ENCODE measurements at regions not wholly inside any gene's neighbourhood (a gene's known extent, or its start where the extent isn't known, plus 50 kb on each side); places are given as distances from the start of the nearest gene placed in this dataset.

- no peak for DNase-seq (ENCODE audit: low read depth, low spot score)
Observed at GRCh38 chr3:187996609-187997008, 157.3 kb upstream of the LPP start.

GRCh38 chr3:187997490-187997889, 156.5 kb upstream of the LPP start:
- ATAC-seq (no peak), DNase-seq (ENCODE audit: low read depth, low spot score) (no peak)
- ChIA-PET POLR2A (no interaction called here), CTCF (no interaction called here)
- in situ Hi-C loops (cut with HindIII; ENCODE audit: low pct_unique_long_range_greater_than_20kb, low sequenced_read_pairs) (no loop called here), intact Hi-C loops (cut with micrococcal nuclease; ENCODE audit: unreplicated experiment) (no loop called here)
- no peaks in the 10 kb centered on the region for H3K9me3 ChIP-seq (ENCODE audit: control insufficient read depth, insufficient read depth, low read depth, low read length)
- H3K27ac ChIP-seq (ENCODE audit: low read length): no peak overlapping the region
- no peaks in the 10 kb centered on the region for H3K27me3 ChIP-seq (ENCODE audit: control insufficient read depth, insufficient read depth, low read length)
- H3K36me3 ChIP-seq (ENCODE audit: control insufficient read depth, insufficient read depth, low read length): no peaks in the 10 kb centered on the region
- BruUV-seq (replicated peaks): no TSS peak
- no peaks in the 10 kb centered on the region for H3K4me1 ChIP-seq (ENCODE audit: control insufficient read depth, insufficient read depth, low read length)
- H3K4me3 ChIP-seq (ENCODE audit: low read depth in 2 of 2, low read length in 2 of 2): no peak overlapping the region
- TF ChIP-seq SIN3A (IDR thresholded peaks at IDR 0.05; ENCODE audit: borderline replicate concordance, insufficient read depth, low read depth, low read length) (no peak), CTCF (IDR thresholded peaks at IDR 0.05) (no peak), POLR2AphosphoS5 (IDR thresholded peaks at IDR 0.05; ENCODE audit: low read depth, low read length) (no peak), TCF7L2 (IDR thresholded peaks at IDR 0.05; ENCODE audit: low read depth, low read length) (no peak), REST (IDR thresholded peaks at IDR 0.05; ENCODE audit: insufficient read depth in 1 of 2, low read depth in 2 of 2, low read length in 1 of 2) (no peak)

More at GRCh38 chr3:187996609-187997008, 157.3 kb upstream of the LPP start:
- Histone ChIP-seq H3K27ac (ENCODE audit: low read length) (no peak overlapping the region), H3K36me3 (ENCODE audit: control insufficient read depth, insufficient read depth, low read length) (no peaks in the 10 kb centered on the region), H3K27me3 (ENCODE audit: control insufficient read depth, insufficient read depth, low read length) (no peaks in the 10 kb centered on the region), H3K4me1 (ENCODE audit: control insufficient read depth, insufficient read depth, low read length) (no peaks in the 10 kb centered on the region), H3K9me3 (ENCODE audit: control insufficient read depth, insufficient read depth, low read depth, low read length) (no peaks in the 10 kb centered on the region), H3K4me3 (ENCODE audit: low read depth in 2 of 2, low read length in 2 of 2) (no peak overlapping the region)
- intact Hi-C loops (cut with micrococcal nuclease; ENCODE audit: unreplicated experiment): no loop called here
- no TSS peak for BruUV-seq (replicated peaks)
- ChIA-PET POLR2A (no interaction called here), CTCF (no interaction called here)
- ATAC-seq: no peak
- in situ Hi-C loops (cut with HindIII; ENCODE audit: low pct_unique_long_range_greater_than_20kb, low sequenced_read_pairs): no loop called here
- TF ChIP-seq REST (IDR thresholded peaks at IDR 0.05; ENCODE audit: insufficient read depth in 1 of 2, low read depth in 2 of 2, low read length in 1 of 2) (no peak), SIN3A (IDR thresholded peaks at IDR 0.05; ENCODE audit: borderline replicate concordance, insufficient read depth, low read depth, low read length) (no peak), POLR2AphosphoS5 (IDR thresholded peaks at IDR 0.05; ENCODE audit: low read depth, low read length) (no peak), CTCF (IDR thresholded peaks at IDR 0.05) (no peak), TCF7L2 (IDR thresholded peaks at IDR 0.05; ENCODE audit: low read depth, low read length) (no peak)

Data from Panc1 (cell line).